H1 (cell line): ENCODE measurements at regions not wholly inside any gene's neighbourhood (a gene's known extent, or its start where the extent isn't known, plus 50 kb on each side); places are given as distances from the start of the nearest gene placed in this dataset.

Source experiments
- CTCF ChIA-PET: fragments of 300-600 bp; sonication (Branson Sonifier 250); formaldehyde crosslinking; loops from one replicate; lab custom pipeline; 2021; ENCODE audit not compliant: partially characterized antibody; lab: Charles Lee
- POLR2A ChIA-PET: fragments of 300-600 bp; sonication (Branson Sonifier 250); formaldehyde crosslinking; loops from one replicate; lab custom pipeline; 2021; ENCODE audit warnings: inconsistent platforms; ENCODE audit not compliant: partially characterized antibody; lab: Charles Lee
- DNase-seq, 2 experiments: peaks; one replicate each; pipeline versions ENCODE4 v3.0.0 to v3.0.0-alpha.2; 2010 to 2022; ENCODE audit warnings: low spot score in 2 of 2, low read depth in 1 of 2, mixed read lengths in 1 of 2
- FAIRE-seq: peaks from 2 replicates; lab custom pipeline; 2011; peaks lifted over from hg19 to GRCh38; lab: Jason Lieb, UNC
- H2AFZ ChIP-seq: 2 replicates; pipeline ENCODE4 v1.8.1; 2012; ENCODE audit warnings: low read length, inconsistent platforms
- H2AK5ac ChIP-seq: 2 replicates; pipeline ENCODE4 v1.6.1; 2013; ENCODE audit warnings: low read depth, low read length
- H2BK120ac ChIP-seq: replicated peaks from 2 replicates; pipeline ENCODE3; 2013; ENCODE audit warnings: low read depth, low read length, inconsistent platforms
- H2BK12ac ChIP-seq: 2 replicates; pipeline ENCODE4 v1.6.1; 2013; ENCODE audit warnings: low read depth, low read length
- H2BK15ac ChIP-seq: 2 replicates; pipeline ENCODE4 v1.6.1; 2013; ENCODE audit warnings: low read length
- H2BK20ac ChIP-seq: 2 replicates; pipeline ENCODE4 v1.6.1; 2013; ENCODE audit warnings: low read length
- H2BK5ac ChIP-seq: 2 replicates; pipeline ENCODE4 v1.6.1; 2013; ENCODE audit warnings: low read depth, low read length
- H3K14ac ChIP-seq: 2 replicates; pipeline ENCODE4 v1.6.1; 2013; ENCODE audit warnings: inconsistent platforms; ENCODE audit not compliant: insufficient read length
- H3K18ac ChIP-seq: 2 replicates; pipeline ENCODE4 v1.6.1; 2013; ENCODE audit warnings: low read length; ENCODE audit errors: extremely low read depth
- H3K23ac ChIP-seq: 2 replicates; pipeline ENCODE4 v1.6.1; 2013; ENCODE audit warnings: inconsistent platforms; ENCODE audit not compliant: insufficient read length
- H3K23me2 ChIP-seq: 2 replicates; pipeline ENCODE4 v1.6.1; 2013; ENCODE audit warnings: low read depth, low read length
- H3K27ac ChIP-seq: 2 replicates; pipeline ENCODE4 v1.6.1; 2011; ENCODE audit warnings: low read depth, low read length, inconsistent platforms
- H3K27me3 ChIP-seq, 4 experiments: replicated peaks in 1 of 4; 1 replicate in 1 of 4; 2 replicates in 3 of 4; pipeline versions ENCODE4 v1.6.1 to v1.8.1; 2011 to 2013; ENCODE audit warnings: low read length in 3 of 4, mild to moderate bottlenecking in 3 of 4, inconsistent platforms in 2 of 4, mixed read lengths in 2 of 4, moderate library complexity in 1 of 4; ENCODE audit not compliant: control insufficient read depth in 3 of 4, insufficient read depth in 3 of 4; ENCODE audit errors: extremely low read depth in 1 of 4
- H3K36me3 ChIP-seq, 4 experiments: 2 replicates each; pipeline versions ENCODE4 v1.6.1 to v1.8.1; 2011 to 2013; ENCODE audit warnings: mild to moderate bottlenecking in 4 of 4, low read length in 3 of 4, moderate library complexity in 2 of 4, control low read depth in 1 of 4, inconsistent platforms in 1 of 4; ENCODE audit not compliant: insufficient read depth in 4 of 4, control insufficient read depth in 2 of 4
- H3K4ac ChIP-seq: replicated peaks from 2 replicates; pipeline ENCODE3; 2013; ENCODE audit warnings: low read length, low read depth, mixed read lengths, inconsistent platforms; ENCODE audit not compliant: insufficient read length
- H3K4me1 ChIP-seq, 4 experiments: replicated peaks in 1 of 4; 1 replicate in 1 of 4; 2 replicates in 3 of 4; pipeline versions ENCODE4 v1.6.1 to v1.8.1; 2011 to 2013; ENCODE audit warnings: low read length in 3 of 4, inconsistent platforms in 2 of 4, mixed read lengths in 1 of 4; ENCODE audit not compliant: insufficient read depth in 4 of 4, control insufficient read depth in 3 of 4
- H3K4me2 ChIP-seq, 2 experiments: 2 replicates each; pipeline versions ENCODE4 v1.6.1 to v1.8.1; 2011 to 2013; ENCODE audit warnings: low read depth in 2 of 2, low read length in 2 of 2, control low read depth in 1 of 2, inconsistent platforms in 1 of 2, mild to moderate bottlenecking in 1 of 2; ENCODE audit not compliant: insufficient read depth in 1 of 2
- H3K4me3 ChIP-seq, 4 experiments: fragments of 200-600, 300-600 bp in 1 of 4; sonication (generic), shearing (Covaris generic), sonication (Bioruptor Twin) in 1 of 4; 2 replicates each; pipeline versions ENCODE4 v1.5.1 to v1.8.1; 2011 to 2016; ENCODE audit warnings: low read length in 4 of 4, low read depth in 3 of 4, control low read depth in 2 of 4, inconsistent platforms in 2 of 4, mild to moderate bottlenecking in 2 of 4, mixed read lengths in 1 of 4, moderate library complexity in 1 of 4; ENCODE audit not compliant: insufficient read depth in 2 of 4; ENCODE audit errors: extremely low read depth in 1 of 4
- H3K56ac ChIP-seq: replicated peaks from 2 replicates; pipeline ENCODE3; 2013; ENCODE audit warnings: low read depth, mild to moderate bottlenecking, mixed read lengths, low read length, inconsistent platforms; ENCODE audit not compliant: insufficient read length
- H3K79me1 ChIP-seq: 2 replicates; pipeline ENCODE4 v1.6.1; 2013; ENCODE audit warnings: low read depth, low read length, control low read depth
- H3K79me2 ChIP-seq, 2 experiments: 2 replicates each; pipeline versions ENCODE4 v1.6.1 to v1.8.1; 2012 to 2013; ENCODE audit warnings: low read length in 2 of 2, mild to moderate bottlenecking in 2 of 2, inconsistent platforms in 1 of 2; ENCODE audit not compliant: insufficient read depth in 2 of 2, control insufficient read depth in 1 of 2
- H3K9ac ChIP-seq, 4 experiments: replicated peaks in 1 of 4; 1 replicate in 1 of 4; 2 replicates in 3 of 4; pipeline versions ENCODE4 v1.6.1 to v1.8.1; 2011 to 2013; ENCODE audit warnings: low read depth in 3 of 4, low read length in 3 of 4, control low read depth in 2 of 4, mild to moderate bottlenecking in 2 of 4, moderate library complexity in 2 of 4, inconsistent platforms in 1 of 4; ENCODE audit errors: extremely low read depth in 1 of 4
- H3K9me3 ChIP-seq, 2 experiments: 2 replicates each; pipeline versions ENCODE4 v1.6.1 to v1.8.1; 2012 to 2013; ENCODE audit warnings: mild to moderate bottlenecking in 2 of 2, moderate library complexity in 2 of 2, control low read depth in 1 of 2, inconsistent platforms in 1 of 2, low read depth in 1 of 2, low read length in 1 of 2, mixed read lengths in 1 of 2; ENCODE audit not compliant: insufficient read depth in 2 of 2
- H4K20me1 ChIP-seq, 2 experiments: replicated peaks in 1 of 2; 2 replicates each; pipeline versions ENCODE3 to v1.8.1; 2011 to 2013; ENCODE audit warnings: inconsistent platforms in 2 of 2, low read length in 2 of 2, mild to moderate bottlenecking in 1 of 2; ENCODE audit not compliant: insufficient read depth in 2 of 2, control insufficient read depth in 1 of 2
- H4K5ac ChIP-seq: 2 replicates; pipeline ENCODE4 v1.6.1; 2013; ENCODE audit warnings: low read length, low read depth, mixed read lengths, inconsistent platforms; ENCODE audit not compliant: insufficient read length
- H4K8ac ChIP-seq: 2 replicates; pipeline ENCODE4 v1.8.0; 2013; ENCODE audit warnings: mild to moderate bottlenecking, moderate library complexity, low read length, inconsistent platforms; ENCODE audit not compliant: insufficient read depth; ENCODE audit errors: extremely low read depth
- H4K91ac ChIP-seq: replicated peaks from 2 replicates; pipeline ENCODE3; 2013; ENCODE audit warnings: low read length, mixed read lengths, inconsistent platforms; ENCODE audit not compliant: insufficient read length
- ASH2L ChIP-seq: fragments of 200-600, 300-600 bp; sonication (generic); IDR thresholded peaks from one replicate; pipeline ENCODE4 v1.7.1; 2017; ENCODE audit warnings: low read length
- ATF2 ChIP-seq: IDR thresholded peaks from 2 replicates; pipeline ENCODE4 v1.6.1; 2012; ENCODE audit warnings: low read length, inconsistent platforms
- CHD2 ChIP-seq: IDR thresholded peaks from 2 replicates; pipeline ENCODE4 v1.6.1; 2012; ENCODE audit warnings: low read length, improper control_type of control experiment
- CREB1 ChIP-seq: IDR thresholded peaks from 2 replicates; pipeline ENCODE4 v1.6.1; 2012; ENCODE audit warnings: inconsistent platforms
- GTF2F1 ChIP-seq: IDR thresholded peaks from 2 replicates; pipeline ENCODE4 v1.6.1; 2012; ENCODE audit warnings: low read depth, low read length, improper control_type of control experiment, borderline replicate concordance
- SIN3A ChIP-seq, 2 experiments: IDR thresholded peaks in 1 of 2; conservative IDR thresholded peaks in 1 of 2; 2 replicates each; pipeline ENCODE4 v1.6.1; 2011 to 2012; ENCODE audit warnings: low read length in 2 of 2, improper control_type of control experiment in 1 of 2, low read depth in 1 of 2, mild to moderate bottlenecking in 1 of 2
- TAF1 ChIP-seq: IDR thresholded peaks from 2 replicates; pipeline ENCODE4 v1.6.1; 2011; ENCODE audit warnings: mild to moderate bottlenecking, low read depth, low read length
- WGBS, 2 experiments: shearing (Covaris generic) in 1 of 2; methylation state at CpG; one replicate each; pipeline versions ENCODE4 v1.1.6 to v1.1.7; 2013 to 2015; ENCODE audit warnings: low lambda C conversion rate in 2 of 2, mixed read lengths in 2 of 2, inconsistent platforms in 1 of 2, low coverage in 1 of 2, missing lambda C conversion rate in 1 of 2; ENCODE audit not compliant: insufficient replicate concordance in 2 of 2, insufficient coverage in 1 of 2, insufficient read length in 1 of 2; ENCODE audit errors: extremely low coverage in 1 of 2, missing lambda C conversion rate in 1 of 2; 5-methylcytosine and 5-hydroxymethylcytosine counted together

- Histone ChIP-seq H3K18ac (no peak overlapping the region), H3K4ac (no peak overlapping the region), H4K91ac (no peak overlapping the region), H2BK120ac (no peak overlapping the region), H3K23ac (no peak overlapping the region), H3K14ac (no peak overlapping the region), H2BK20ac (no peak overlapping the region), H2BK15ac (no peak overlapping the region), H3K4me3 (no peak overlapping the region), H3K79me2 (no peaks in the 10 kb centered on the region), H3K4me2 (no peak overlapping the region), H2AFZ (no peak overlapping the region), H3K27ac (no peak overlapping the region), H2BK5ac (no peak overlapping the region), H2BK12ac (no peak overlapping the region), H3K56ac (no peak overlapping the region), H3K9me3 (no peaks in the 10 kb centered on the region), H4K5ac (no peak overlapping the region), H3K9ac (no peak overlapping the region), H3K27me3 (no peaks in the 10 kb centered on the region), H3K4me1 (no peaks in the 10 kb centered on the region), H3K79me1 (no peaks in the 10 kb centered on the region), H3K23me2 (no peaks in the 10 kb centered on the region), H3K36me3 (no peaks in the 10 kb centered on the region), H2AK5ac (no peak overlapping the region), H4K20me1 (no peaks in the 10 kb centered on the region), H4K8ac (no peak overlapping the region)
- ChIA-PET POLR2A (no interaction called here), CTCF (interaction anchor here (0.5 to 2.0 kb wide), 5 partner anchors 9 to 878 kb away, joined by 3 to 8 read pairs (median 5); no protein-coding TSS in a partner anchor)
- no peak for DNase-seq
- FAIRE-seq: no peak
- WGBS, 2 experiments: 96% methylated on average over 5 of the region's 5 CpGs; no CpG with 5 or more reads in 1 of the 2 experiments
- TF ChIP-seq SIN3A (conservative IDR thresholded peaks at IDR 0.05 in 1 of 2, IDR thresholded peaks at IDR 0.05 in 1 of 2; ENCODE audit: low read depth in 1 of 2, low read length in 2 of 2): no peak
- no peak for TF ChIP-seq ASH2L
- TF ChIP-seq CHD2: no peak
- TF ChIP-seq CREB1: no peak
- TF ChIP-seq ATF2: no peak
- no peak for TF ChIP-seq TAF1
- TF ChIP-seq GTF2F1: no peak
These were observed 202.3 kb downstream of the OGFRL1 start for GRCh38 chr6:71490876-71491275.
